AG09309 (cell line): ENCODE measurements at regions not wholly inside any gene's neighbourhood (a gene's known extent, or its start where the extent isn't known, plus 50 kb on each side); places are given as distances from the start of the nearest gene placed in this dataset.
A peak's percentile ranks its signal among the peaks of the same experiment; 100 is the strongest.

Experiments used
- DNase-seq: peaks from one replicate; pipeline ENCODE4 v3.0.0-alpha.2; 2010; ENCODE audit warnings: low read depth
- H3K4me3 ChIP-seq: 2 replicates; pipeline ENCODE4 v1.5.1; 2011; ENCODE audit warnings: mild to moderate bottlenecking, low read depth, low read length, moderate library complexity; ENCODE audit not compliant: control insufficient read depth
- CTCF ChIP-seq: IDR thresholded peaks from 2 replicates; pipeline ENCODE4 v1.5.1; 2011; ENCODE audit warnings: mild to moderate bottlenecking, low read depth, low read length, inconsistent platforms; ENCODE audit not compliant: insufficient read depth, control insufficient read depth; ENCODE audit errors: missing control alignments

GRCh38 chr10:11677480-11677879 lies 64.7 kb upstream of the ECHDC3 start:
- no peak overlapping the region for H3K4me3 ChIP-seq
- DNase-seq: no peak
- no peak for TF ChIP-seq CTCF

DNA sequence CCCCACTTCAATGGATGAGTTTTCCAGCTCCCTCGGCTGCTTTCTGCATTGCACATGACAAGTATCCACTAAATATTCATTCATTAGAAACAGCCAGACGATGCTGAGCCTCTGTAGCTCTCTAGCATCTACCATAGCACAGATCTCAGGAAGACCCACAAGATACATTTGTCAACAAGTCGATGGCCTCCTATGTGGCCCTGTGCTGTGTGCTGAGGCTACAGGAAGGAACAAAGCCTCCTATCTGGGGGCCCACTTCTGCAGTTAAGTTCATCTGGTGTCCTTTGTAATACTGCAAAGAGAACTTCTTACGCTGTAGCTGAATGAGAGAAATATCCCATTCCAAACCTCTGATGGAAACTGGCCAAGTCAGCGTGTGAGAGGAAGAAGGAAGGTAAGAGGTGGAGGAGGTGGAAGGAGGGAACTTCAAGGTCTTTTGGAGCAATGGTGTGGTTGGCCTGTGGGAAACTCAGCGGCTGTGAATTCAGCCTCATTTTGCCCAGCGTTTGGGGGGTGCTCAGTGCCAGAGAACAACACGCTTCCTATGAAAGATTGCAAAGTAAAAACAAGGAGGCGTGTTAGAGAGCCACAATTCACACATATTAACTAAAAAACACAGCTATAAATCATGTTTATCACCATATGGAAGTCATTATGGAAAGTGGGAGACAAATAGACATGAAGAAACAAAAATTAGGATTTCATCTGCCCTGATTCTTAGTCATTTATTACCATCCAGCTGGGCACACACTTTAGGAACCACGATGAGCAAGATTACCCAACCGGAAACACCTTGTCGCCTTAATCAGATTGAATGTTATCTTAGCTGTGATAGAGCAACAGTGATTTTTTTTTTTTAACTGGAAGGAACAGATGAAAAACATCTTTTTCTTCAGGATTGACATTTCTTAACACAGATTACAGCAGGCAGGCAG lies 62.2 kb upstream of the USP6NL start:
- DNase-seq: peak; percentile 67
- no peak overlapping the region for H3K4me3 ChIP-seq
- no peak for TF ChIP-seq CTCF

- no peak overlapping the region for H3K4me3 ChIP-seq
- TF ChIP-seq CTCF: no peak
Measured at GRCh38 chr10:11672836-11673235, 61.4 kb upstream of the USP6NL start.

DNA sequence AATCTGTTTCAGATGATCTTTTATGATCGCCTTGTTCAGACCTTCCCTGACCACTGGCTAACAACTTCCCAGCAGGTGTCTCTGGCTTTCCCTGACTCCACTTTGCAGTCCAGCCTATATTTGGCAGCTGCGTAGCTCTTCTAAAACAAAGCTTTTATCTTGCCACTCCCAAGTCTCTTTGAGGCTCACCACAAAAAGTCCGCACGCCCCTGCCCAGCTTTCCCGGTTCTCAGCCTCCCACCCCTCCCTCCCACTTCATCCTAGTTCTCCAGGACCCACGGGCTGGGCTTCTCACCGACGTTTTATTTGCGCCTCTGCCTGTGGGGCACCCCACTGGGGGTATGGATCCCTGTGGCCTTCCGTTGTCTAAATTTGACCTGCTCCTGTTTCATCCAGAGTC lies 58.9 kb upstream of the USP6NL start:
- H3K4me3 ChIP-seq: no peak overlapping the region
- no peak for DNase-seq
- TF ChIP-seq CTCF: no peak

More at GRCh38 chr10:11672836-11673235, 61.4 kb upstream of the USP6NL start:
- no peak for DNase-seq

- no peak for TF ChIP-seq CTCF
- H3K4me3 ChIP-seq: no peak overlapping the region
- DNase-seq: no peak
Measured at GRCh38 chr10:11668847-11669610, 57.6 kb upstream of the USP6NL start.

DNA sequence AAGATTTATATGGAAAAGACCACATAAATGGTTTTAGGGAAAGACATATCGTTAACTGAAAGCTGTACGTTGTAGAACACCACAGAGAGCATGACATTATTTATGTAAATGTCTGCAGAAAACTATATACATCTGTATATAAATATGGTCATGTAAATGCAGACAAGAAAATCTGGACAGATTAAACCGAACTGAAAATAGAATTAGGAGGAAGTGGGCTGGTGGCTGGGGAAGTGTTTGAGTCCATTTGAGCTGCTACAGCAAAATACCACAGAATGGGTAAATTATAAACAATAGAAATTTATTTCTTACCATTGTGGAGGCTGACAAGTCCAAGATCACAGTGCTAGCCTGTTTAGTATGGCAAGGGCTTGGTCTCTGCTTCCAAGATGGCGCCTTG lies 56.3 kb upstream of the USP6NL start:
- TF ChIP-seq CTCF: no peak
- DNase-seq: no peak
- no peak overlapping the region for H3K4me3 ChIP-seq
